SK-N-SH (cell line): ENCODE measurements at regions not wholly inside any gene's neighbourhood (a gene's known extent, or its start where the extent isn't known, plus 50 kb on each side); places are given as distances from the start of the nearest gene placed in this dataset.

Experiments used
- CTCF ChIA-PET: fragments of 300-600, 350-600 bp; formaldehyde crosslinking; extraction: SDS; loops from one replicate; lab custom pipeline; 2021; lab: Yijun Ruan, JAX
- POLR2A ChIA-PET: fragments of 350-600 bp; sonication (Branson Sonifier 250); formaldehyde crosslinking; extraction: SDS; loops from one replicate; lab custom pipeline; 2020; ENCODE audit warnings: antibody characterized with exemption, inconsistent platforms; lab: Yijun Ruan, JAX
- DNase-seq: peaks from one replicate; pipeline ENCODE4 v3.0.0; 2012
- H2AFZ ChIP-seq: fragments of 200-600 bp; sonication (generic); 2 replicates; pipeline ENCODE4 v1.8.1; 2016; ENCODE audit warnings: antibody characterized with exemption, mild to moderate bottlenecking, low read depth
- H3F3A ChIP-seq: fragments of 200-600 bp; sonication (generic); replicated peaks from 2 replicates; pipeline ENCODE3; 2016; ENCODE audit warnings: antibody characterized with exemption, mild to moderate bottlenecking; ENCODE audit not compliant: insufficient read depth
- H3K27ac ChIP-seq, 2 experiments: fragments of 200-500 bp in 1 of 2; fragments of 200-600 bp in 1 of 2; sonication (Bioruptor generic) in 1 of 2; sonication (generic), shearing (Covaris generic) in 1 of 2; 2 replicates each; pipeline versions ENCODE4 v1.5.1 to v1.6.1; 2014 to 2016; ENCODE audit warnings: low read depth in 2 of 2, inconsistent platforms in 1 of 2, low read length in 1 of 2, mild to moderate bottlenecking in 1 of 2, mixed read lengths in 1 of 2
- H3K27me3 ChIP-seq: fragments of 200-600 bp; sonication (generic), shearing (Covaris generic); 2 replicates; pipeline ENCODE4 v1.6.1; 2016; ENCODE audit warnings: mixed run types; ENCODE audit not compliant: insufficient read depth
- H3K36me3 ChIP-seq, 2 experiments: fragments of 200-500 bp in 1 of 2; fragments of 200-600 bp in 1 of 2; sonication (Bioruptor generic) in 1 of 2; sonication (generic) in 1 of 2; replicated peaks in 1 of 2; 2 replicates each; pipeline versions ENCODE3 to v1.5.1; 2014 to 2016; ENCODE audit warnings: low read length in 1 of 2, mild to moderate bottlenecking in 1 of 2; ENCODE audit not compliant: insufficient read depth in 2 of 2, control insufficient read depth in 1 of 2
- H3K4me1 ChIP-seq, 2 experiments: fragments of 200-500 bp in 1 of 2; fragments of 200-600 bp in 1 of 2; sonication (Bioruptor generic) in 1 of 2; sonication (generic), shearing (Covaris generic) in 1 of 2; 2 replicates each; pipeline versions ENCODE4 v1.5.1 to v1.6.1; 2014 to 2016; ENCODE audit warnings: low read depth in 1 of 2, low read length in 1 of 2, mixed run types in 1 of 2; ENCODE audit not compliant: insufficient read depth in 2 of 2, control insufficient read depth in 1 of 2
- H3K4me2 ChIP-seq: fragments of 200-600 bp; sonication (generic), shearing (Covaris generic); 2 replicates; pipeline ENCODE4 v1.6.1; 2017; ENCODE audit warnings: mixed run types
- H3K4me3 ChIP-seq, 2 experiments: fragments of 200-500 bp in 1 of 2; fragments of 200-600 bp in 1 of 2; sonication (Bioruptor generic) in 1 of 2; sonication (generic), shearing (Covaris generic) in 1 of 2; 2 replicates each; pipeline versions ENCODE4 v1.5.1 to v1.8.1; 2014 to 2016; ENCODE audit warnings: low read depth in 2 of 2, inconsistent platforms in 1 of 2, low read length in 1 of 2, mild to moderate bottlenecking in 1 of 2, mixed read lengths in 1 of 2, moderate library complexity in 1 of 2
- H3K79me2 ChIP-seq: fragments of 200-600 bp; sonication (generic); 2 replicates; pipeline ENCODE4 v1.8.1; 2017; ENCODE audit warnings: mild to moderate bottlenecking; ENCODE audit not compliant: insufficient read depth
- H3K9ac ChIP-seq: fragments of 200-600 bp; sonication (generic); 2 replicates; pipeline ENCODE4 v1.6.1; 2017; ENCODE audit warnings: mixed run types
- H3K9me2 ChIP-seq: fragments of 200-600 bp; sonication (generic); 2 replicates; pipeline ENCODE4 v1.6.1; 2017; ENCODE audit warnings: mixed run types
- H3K9me3 ChIP-seq: fragments of 200-600 bp; sonication (generic); 2 replicates; pipeline ENCODE4 v1.6.1; 2017; ENCODE audit warnings: mixed run types, mild to moderate bottlenecking, moderate library complexity
- H4K20me1 ChIP-seq: fragments of 200-600 bp; sonication (generic); 2 replicates; pipeline ENCODE4 v1.6.1; 2017; ENCODE audit warnings: mild to moderate bottlenecking, mixed run types; ENCODE audit not compliant: insufficient read depth
- CTCF ChIP-seq: fragments of 200-600 bp; sonication (generic); IDR thresholded peaks from 2 replicates; pipeline ENCODE4 v1.6.1; 2017; ENCODE audit warnings: antibody characterized with exemption, mild to moderate bottlenecking, moderate library complexity
- EP300 ChIP-seq, 2 experiments: IDR thresholded peaks; 2 replicates each; pipeline versions ENCODE4 v1.4.0 to v1.6.1; 2012; ENCODE audit warnings: borderline replicate concordance in 1 of 2, low read depth in 1 of 2, low read length in 1 of 2
- FOXJ3 ChIP-seq: sonication (generic); formaldehyde crosslinking; IDR thresholded peaks from 2 replicates; pipeline ENCODE4 v1.5.1; 2020; ENCODE audit warnings: mild to moderate bottlenecking, missing genetic modification reagents
- FOXM1 ChIP-seq: IDR thresholded peaks from 2 replicates; pipeline ENCODE4 v1.4.0; 2012; ENCODE audit warnings: low read depth, mild to moderate bottlenecking
- JUND ChIP-seq: IDR thresholded peaks from 2 replicates; pipeline ENCODE4 v1.4.0; 2012
- MEF2A ChIP-seq: IDR thresholded peaks from 2 replicates; pipeline ENCODE4 v1.4.0; 2012; ENCODE audit warnings: low read depth, borderline replicate concordance
- NRF1 ChIP-seq: IDR thresholded peaks from 2 replicates; pipeline ENCODE4 v1.6.1; 2012; ENCODE audit warnings: low read depth, mild to moderate bottlenecking, low read length
- SIN3A ChIP-seq: IDR thresholded peaks from 2 replicates; pipeline ENCODE4 v1.6.1; 2012; ENCODE audit warnings: low read depth, mild to moderate bottlenecking, low read length, moderate library complexity, borderline replicate concordance
- SMC3 ChIP-seq: IDR thresholded peaks from 2 replicates; pipeline ENCODE4 v1.6.1; 2012; ENCODE audit warnings: low read depth, low read length, improper control_type of control experiment
- USF1 ChIP-seq: IDR thresholded peaks from 2 replicates; pipeline ENCODE4 v1.4.0; 2012; ENCODE audit warnings: low read depth, borderline replicate concordance
- WGBS: methylation state at CpG from one replicate; pipeline ENCODE4 v1.1.6; 2017; ENCODE audit warnings: low lambda C conversion rate; 5-methylcytosine and 5-hydroxymethylcytosine counted together
- TF ChIP-seq, protein P1 (sequence below): IDR thresholded peaks from 2 replicates; pipeline ENCODE4 v1.4.0; 2012; ENCODE audit warnings: low read depth
- TF ChIP-seq, protein P2 (sequence below): fragments of 150-350 bp; IDR thresholded peaks from 2 replicates; pipeline ENCODE4 v1.6.1; 2016; ENCODE audit warnings: mild to moderate bottlenecking, low read depth, low read length

DNA sequence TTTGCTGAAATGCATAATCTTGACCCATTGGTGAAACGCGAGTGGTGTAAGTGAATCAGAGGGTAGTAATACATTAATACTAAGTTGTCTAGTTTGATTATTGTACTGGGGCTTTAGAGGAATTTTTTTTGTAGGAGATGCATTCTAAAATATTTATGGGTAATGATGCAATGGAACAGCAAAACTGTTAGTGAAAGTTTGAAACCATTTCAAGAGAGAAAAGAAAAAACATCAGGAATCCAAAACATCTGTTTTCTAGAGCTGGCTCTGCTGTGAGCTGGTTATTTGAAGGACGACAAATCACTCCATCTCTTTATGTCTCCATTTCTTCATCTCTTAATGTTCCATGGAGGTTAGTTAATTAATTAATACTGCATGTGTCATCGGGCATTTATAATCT is 351.9 kb upstream of the FAT1 start:
- no peak overlapping the region for H3K4me3 ChIP-seq
- no peaks in the 10 kb centered on the region for H3K36me3 ChIP-seq
- H3K4me2 ChIP-seq: no peak overlapping the region
- H3K27me3 ChIP-seq: no peaks in the 10 kb centered on the region; the same call in 1 of the 2 replicates
- ChIA-PET POLR2A (no interaction called here), CTCF (no interaction called here)
- no peak overlapping the region for H2AFZ ChIP-seq
- H3K79me2 ChIP-seq: no peaks in the 10 kb centered on the region
- H3K9me2 ChIP-seq: no peaks in the 10 kb centered on the region
- no peak overlapping the region for H3K27ac ChIP-seq
- H3K9ac ChIP-seq: no peak overlapping the region
- DNase-seq: no peak
- H4K20me1 ChIP-seq: no peaks in the 10 kb centered on the region
- H3K4me1 ChIP-seq: no peaks in the 10 kb centered on the region; a peak in 1 of 4 replicates
- no peaks in the 10 kb centered on the region for H3F3A ChIP-seq
- TF ChIP-seq CTCF: no peak
- no peak for TF ChIP-seq USF1
- TF ChIP-seq, protein P1, sequence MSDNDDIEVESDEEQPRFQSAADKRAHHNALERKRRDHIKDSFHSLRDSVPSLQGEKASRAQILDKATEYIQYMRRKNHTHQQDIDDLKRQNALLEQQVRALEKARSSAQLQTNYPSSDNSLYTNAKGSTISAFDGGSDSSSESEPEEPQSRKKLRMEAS: no peak
- no peak for TF ChIP-seq FOXM1
- TF ChIP-seq FOXJ3 (CRISPR knock-in tag): no peak
- no peak for TF ChIP-seq MEF2A
- no peak for TF ChIP-seq JUND
- no peaks in the 10 kb centered on the region for H3K9me3 ChIP-seq
- 41% methylated on average over 4 of the region's 4 CpGs for WGBS

DNA sequence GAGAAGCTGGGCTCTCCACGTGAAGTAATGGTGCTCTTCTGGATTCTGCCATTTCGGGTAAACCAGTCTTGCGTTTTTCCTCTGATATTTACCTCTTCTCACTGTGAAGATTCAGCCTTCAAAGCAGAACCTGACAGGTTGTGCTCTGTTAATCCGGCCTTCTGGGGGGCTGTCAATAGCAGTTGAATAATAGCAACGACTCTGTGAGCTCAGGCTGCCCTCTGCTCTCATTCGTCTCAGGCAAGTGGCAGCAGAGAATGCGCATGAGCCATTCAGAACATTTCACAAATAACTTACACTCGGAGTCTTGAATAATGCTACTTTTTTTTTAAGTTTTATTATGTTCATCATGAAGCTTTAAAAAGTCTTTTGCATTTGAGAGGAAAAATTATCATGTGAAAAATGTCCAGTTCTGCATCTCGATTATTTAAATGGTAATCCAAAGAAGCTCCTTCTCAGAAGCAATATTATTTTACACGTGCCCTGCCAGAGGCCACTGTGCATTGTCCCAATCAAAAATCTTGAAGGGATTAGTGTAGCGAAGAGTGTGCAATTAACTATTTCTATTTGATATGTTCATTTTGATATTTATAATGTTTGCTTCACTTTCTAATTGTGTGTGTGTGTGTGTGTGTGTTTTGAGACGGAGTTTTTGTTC is 354.2 kb upstream of the FAT1 start:
- CTCF ChIA-PET: no interaction called here
- H3F3A ChIP-seq: no peaks in the 10 kb centered on the region
- H3K79me2 ChIP-seq: no peaks in the 10 kb centered on the region
- no peaks in the 10 kb centered on the region for H3K9me2 ChIP-seq
- 30% methylated on average over 12 of the region's 12 CpGs for WGBS
- H3K27me3 ChIP-seq: no peaks in the 10 kb centered on the region; the same call in 1 of the 2 replicates
- H3K27ac ChIP-seq: no peak overlapping the region
- H3K36me3 ChIP-seq: no peaks in the 10 kb centered on the region
- POLR2A ChIA-PET: no interaction called here
- no peak overlapping the region for H3K9ac ChIP-seq
- H3K4me2 ChIP-seq: no peak overlapping the region
- H3K4me3 ChIP-seq: no peak overlapping the region
- no peak overlapping the region for H2AFZ ChIP-seq
- no peaks in the 10 kb centered on the region for H3K9me3 ChIP-seq
- no peaks in the 10 kb centered on the region for H3K4me1 ChIP-seq
- no peak for DNase-seq
- TF ChIP-seq SMC3 (no peak), FOXM1 (no peak)
- H4K20me1 ChIP-seq: no peaks in the 10 kb centered on the region

GRCh38 chr4:187084701-187085100 is 361.0 kb upstream of the FAT1 start:
- Histone ChIP-seq H3K9me2 (no peaks in the 10 kb centered on the region), H3K4me3 (no peak overlapping the region), H3K79me2 (no peaks in the 10 kb centered on the region), H3K4me1 (no peaks in the 10 kb centered on the region), H3K4me2 (no peak overlapping the region), H3K27me3 (no peaks in the 10 kb centered on the region; the same call in 1 of the 2 replicates), H3K36me3 (no peaks in the 10 kb centered on the region), H3K27ac (no peak overlapping the region), H3K9me3 (no peaks in the 10 kb centered on the region), H2AFZ (no peak overlapping the region), H4K20me1 (no peaks in the 10 kb centered on the region), H3F3A (no peaks in the 10 kb centered on the region), H3K9ac (no peak overlapping the region)
- POLR2A ChIA-PET: no interaction called here
- CTCF ChIA-PET: no interaction called here
- DNase-seq: no peak
- WGBS: 35% methylated on average over 4 of the region's 4 CpGs
- TF ChIP-seq USF1 (no peak), SIN3A (no peak), NRF1 (no peak), CTCF (no peak), EP300 (IDR thresholded peaks at IDR 0.05; ENCODE audit: borderline replicate concordance in 1 of 2, low read depth in 1 of 2, low read length in 1 of 2) (no peak)
- TF ChIP-seq, protein P2, sequence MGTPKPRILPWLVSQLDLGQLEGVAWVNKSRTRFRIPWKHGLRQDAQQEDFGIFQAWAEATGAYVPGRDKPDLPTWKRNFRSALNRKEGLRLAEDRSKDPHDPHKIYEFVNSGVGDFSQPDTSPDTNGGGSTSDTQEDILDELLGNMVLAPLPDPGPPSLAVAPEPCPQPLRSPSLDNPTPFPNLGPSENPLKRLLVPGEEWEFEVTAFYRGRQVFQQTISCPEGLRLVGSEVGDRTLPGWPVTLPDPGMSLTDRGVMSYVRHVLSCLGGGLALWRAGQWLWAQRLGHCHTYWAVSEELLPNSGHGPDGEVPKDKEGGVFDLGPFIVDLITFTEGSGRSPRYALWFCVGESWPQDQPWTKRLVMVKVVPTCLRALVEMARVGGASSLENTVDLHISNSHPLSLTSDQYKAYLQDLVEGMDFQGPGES: no peak
- TF ChIP-seq, protein P1: no peak
